GM19455 (cell line): ENCODE measurements at regions not wholly inside any gene's neighbourhood (a gene's known extent, or its start where the extent isn't known, plus 50 kb on each side); places are given as distances from the start of the nearest gene placed in this dataset.
"Not testable (repeated sequence)": the region's sequence is repeated elsewhere in the genome, so short reads cannot be mapped to it uniquely, and the experiment has no call there.

Source experiments
- ATAC-seq: cut with Tn5 transposase; IDR thresholded peaks from one replicate; pipeline ENCODE4 v1.9.1; 2021; ENCODE audit not compliant: unreplicated experiment

- no peak for ATAC-seq
These were observed 201.2 kb downstream of the BCHE start for GRCh38 chr3:165635791-165636683.

DNA sequence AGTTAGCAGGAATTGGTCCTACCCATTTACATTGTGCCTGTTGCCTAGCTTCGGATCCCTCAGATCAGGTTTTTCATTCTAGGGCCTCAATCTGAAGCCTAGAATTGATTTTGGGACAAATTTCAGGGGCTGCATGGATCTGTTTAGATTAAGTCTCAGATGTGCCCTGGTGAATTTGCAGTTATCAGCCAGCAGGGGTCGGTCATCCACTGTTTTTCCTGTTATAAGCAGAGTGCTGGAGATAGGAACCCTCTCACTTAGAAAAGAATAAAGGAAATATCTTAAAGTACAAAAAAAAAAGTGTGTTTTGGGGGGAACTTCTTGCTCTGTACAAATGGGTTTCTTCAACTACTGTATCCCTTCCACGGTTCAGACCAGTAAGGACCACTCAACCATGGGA is 212.5 kb downstream of the BCHE start:
- no peak for ATAC-seq

DNA sequence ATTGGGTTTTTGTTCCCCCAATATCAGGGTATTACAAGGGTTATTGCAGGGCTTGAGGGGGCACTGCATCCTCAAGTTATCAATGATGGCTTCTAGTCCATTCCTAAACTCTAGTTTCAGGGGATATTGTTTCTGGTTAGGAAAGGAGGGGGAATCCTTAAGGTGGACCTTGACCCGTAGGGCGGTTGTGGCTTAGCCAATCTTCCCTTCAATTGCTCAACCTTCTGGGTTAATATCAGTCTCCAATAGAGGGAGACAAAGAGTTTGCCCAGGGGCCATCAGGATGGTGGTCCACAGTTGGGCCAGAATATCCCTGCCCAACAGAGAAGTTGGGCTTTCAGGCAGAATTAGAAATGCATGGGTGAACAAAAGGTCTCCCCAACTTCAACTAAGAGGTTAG is 214.9 kb downstream of the BCHE start:
- ATAC-seq = no peak

DNA sequence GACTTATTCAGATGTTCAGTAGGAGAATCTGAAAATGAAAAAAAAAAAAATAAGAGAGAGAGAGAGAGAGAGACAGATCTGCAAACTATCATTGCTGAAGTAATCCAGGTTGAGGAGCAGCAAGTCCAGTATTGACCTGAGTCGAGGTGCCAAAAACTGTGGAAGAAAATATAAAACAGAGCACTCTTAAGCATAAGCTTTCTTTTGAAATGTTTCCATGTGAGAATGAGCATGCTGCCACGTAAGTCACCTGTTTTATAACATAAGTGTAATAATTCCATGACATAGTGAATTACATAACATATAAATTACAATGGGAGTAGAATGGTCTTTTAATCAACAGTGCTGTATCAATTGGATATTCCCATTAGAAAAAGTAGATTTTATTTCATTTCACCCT is 218.2 kb downstream of the BCHE start:
- ATAC-seq = no peak

DNA sequence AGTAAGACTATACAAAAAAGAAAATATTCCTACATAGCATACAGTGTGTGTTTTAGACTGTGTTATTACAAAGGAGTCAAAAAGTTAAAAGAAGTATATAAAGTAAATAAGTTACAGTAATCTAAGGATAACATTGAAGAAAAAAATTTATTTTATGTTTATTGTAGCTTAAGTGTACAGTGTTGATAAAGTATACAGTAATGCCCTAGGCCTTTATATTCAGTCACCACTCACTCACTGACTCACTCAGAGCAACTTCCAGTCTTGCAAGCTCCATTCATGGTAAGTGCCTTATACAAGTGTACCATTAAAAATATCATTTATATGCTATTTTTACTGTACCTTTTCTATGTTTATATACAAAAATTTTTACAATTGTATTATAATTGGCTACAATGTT is 220.1 kb downstream of the BCHE start:
- no peak for ATAC-seq

- ATAC-seq = no peak
These were observed 222.9 kb downstream of the BCHE start for GRCh38 chr3:165614337-165614736.

DNA sequence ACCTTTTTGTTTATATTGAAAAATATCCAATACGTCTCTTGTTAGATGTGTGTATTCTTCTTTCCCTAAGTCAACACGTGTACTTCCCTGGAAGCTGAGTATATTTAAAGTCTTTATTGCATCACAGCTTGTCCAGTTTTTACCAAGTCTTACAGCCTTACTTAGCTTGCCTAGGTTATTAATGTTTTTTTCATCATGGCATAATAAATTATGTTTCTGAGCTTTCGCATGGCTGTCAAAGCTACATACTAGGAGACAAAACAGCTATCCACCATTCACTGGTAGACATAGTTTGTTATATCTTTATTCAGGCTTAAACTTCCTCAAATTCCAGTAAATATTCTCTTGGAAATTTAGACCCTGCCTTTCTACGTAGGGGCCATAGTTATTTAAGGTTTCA is 224.2 kb downstream of the BCHE start:
- ATAC-seq = no peak

- no peak for ATAC-seq
These were observed 230.0 kb downstream of the BCHE start for GRCh38 chr3:165607221-165607620.

DNA sequence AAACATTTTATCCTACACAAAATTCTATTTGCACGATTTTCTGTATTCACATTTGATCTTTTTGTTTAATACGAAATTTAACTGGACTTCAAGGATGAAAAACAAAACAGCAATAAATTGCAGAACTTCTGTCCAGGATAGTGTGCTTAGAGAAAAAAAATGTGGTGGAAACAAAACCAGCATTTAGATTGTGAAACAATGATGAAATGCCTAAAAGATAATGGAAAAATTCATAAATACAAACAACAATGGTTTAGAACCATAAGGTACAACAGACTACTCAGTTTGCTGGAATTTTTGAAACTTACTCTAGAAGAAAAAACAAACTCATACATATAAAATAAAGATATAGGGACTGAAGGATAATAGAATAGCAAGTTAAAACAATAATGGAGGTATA is 234.0 kb downstream of the BCHE start:
- no peak for ATAC-seq

GRCh38 chr3:165572566-165572965 is 264.7 kb downstream of the BCHE start:
- ATAC-seq = not testable (repeated sequence)

GRCh38 chr3:165568907-165569462 is 268.2 kb downstream of the BCHE start:
- ATAC-seq = no peak

- no peak for ATAC-seq
These were observed 281.4 kb downstream of the BCHE start for GRCh38 chr3:165555785-165556184.

GRCh38 chr3:165553371-165553770 is 283.9 kb downstream of the BCHE start:
- no peak for ATAC-seq

DNA sequence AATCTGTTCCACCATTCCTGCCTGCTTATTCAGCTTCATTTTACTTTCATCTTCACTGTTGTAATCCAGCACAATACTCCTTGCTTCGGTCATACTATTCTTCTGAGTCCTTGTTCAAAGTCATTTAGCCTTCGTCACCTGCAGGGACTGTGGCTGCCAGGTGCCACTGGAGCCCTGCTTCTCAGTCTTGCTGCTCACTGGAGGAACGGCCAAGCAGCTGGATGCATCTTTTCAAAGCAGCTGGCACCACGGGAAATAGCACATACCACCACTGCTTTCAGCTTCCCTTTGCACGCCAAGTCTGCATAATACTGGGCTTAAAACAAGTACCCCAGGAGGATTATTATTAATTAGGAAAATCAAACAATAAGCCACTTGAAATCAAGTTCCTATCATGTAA is 287.6 kb downstream of the BCHE start:
- ATAC-seq = no peak

- ATAC-seq = no peak
These were observed 288.2 kb downstream of the BCHE start for GRCh38 chr3:165549037-165549436.

- ATAC-seq = no peak
These were observed 292.2 kb downstream of the BCHE start for GRCh38 chr3:165545059-165545458.

DNA sequence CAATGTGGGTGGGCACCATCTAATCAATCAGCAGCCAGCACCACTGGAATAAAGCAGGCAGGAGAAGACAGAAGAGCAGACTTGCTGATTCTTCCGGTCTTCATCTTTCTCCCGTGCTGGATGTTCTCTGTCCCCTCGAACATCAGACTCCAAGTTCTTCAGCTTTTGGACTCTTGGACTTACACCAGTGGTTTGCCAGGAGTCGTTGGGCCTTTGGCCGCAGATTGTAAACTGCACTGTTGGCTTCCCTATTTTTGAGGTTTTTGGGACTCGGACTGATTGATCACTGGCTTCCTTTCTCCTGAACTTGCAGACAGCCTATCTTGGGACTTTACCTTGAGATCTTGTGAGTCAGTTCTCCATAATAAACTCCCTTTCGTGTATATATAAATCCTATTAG is 292.8 kb downstream of the BCHE start:
- no peak for ATAC-seq

GRCh38 chr3:165538166-165538565 is 299.1 kb downstream of the BCHE start:
- ATAC-seq = no peak

GRCh38 chr3:165532851-165533250 is 304.4 kb downstream of the BCHE start:
- no peak for ATAC-seq

GRCh38 chr3:165529451-165529850 is 307.8 kb downstream of the BCHE start:
- no peak for ATAC-seq

DNA sequence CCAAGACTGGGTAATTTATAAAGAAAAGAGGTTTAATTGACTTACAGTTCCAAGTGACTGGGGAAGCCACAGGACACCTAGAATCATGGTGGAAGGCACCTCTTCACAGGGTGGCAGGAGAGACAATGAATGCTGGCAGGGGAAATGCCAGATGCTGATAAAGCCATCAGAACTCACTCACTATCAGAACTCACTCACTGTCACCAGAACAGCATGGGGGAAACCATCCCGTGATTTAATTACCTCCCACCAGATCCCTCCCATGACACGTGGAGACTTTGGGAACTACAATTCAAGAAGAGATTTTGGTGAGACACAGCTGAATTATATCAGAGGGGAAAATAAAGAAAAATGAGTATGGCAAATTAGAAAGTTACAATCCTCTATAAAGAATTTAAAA is 310.9 kb downstream of the BCHE start:
- ATAC-seq = no peak

GRCh38 chr3:165523801-165524200 is 313.4 kb downstream of the BCHE start:
- no peak for ATAC-seq

DNA sequence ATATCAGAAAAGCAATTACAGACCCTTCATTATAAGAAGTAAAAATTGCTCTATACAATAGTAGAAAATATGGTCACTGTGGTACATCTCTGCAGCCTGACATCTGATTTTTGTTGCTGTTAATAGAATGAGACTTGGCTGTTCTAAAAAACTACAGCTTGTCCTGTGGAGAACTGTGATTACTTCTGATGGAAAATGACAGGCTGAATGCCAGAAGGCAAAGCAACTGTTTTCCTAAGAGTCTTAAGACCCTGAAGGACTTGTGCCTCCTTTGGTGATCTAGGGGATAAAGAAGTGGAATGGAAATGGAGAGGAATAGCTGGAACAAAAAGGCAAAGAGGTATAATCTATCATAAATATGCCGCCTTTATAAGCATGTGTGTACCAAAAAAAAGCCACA is 314.8 kb downstream of the BCHE start:
- ATAC-seq = no peak
